AG04449 (cell line): ENCODE measurements at regions not wholly inside any gene's neighbourhood (a gene's known extent, or its start where the extent isn't known, plus 50 kb on each side); places are given as distances from the start of the nearest gene placed in this dataset.
"Not testable (repeated sequence)": the region's sequence is repeated elsewhere in the genome, so short reads cannot be mapped to it uniquely, and the experiment has no call there.

Experiments
- CTCF ChIA-PET: fragments of 350-600 bp; formaldehyde crosslinking; extraction: SDS; loops from one replicate; lab custom pipeline; 2021; ENCODE audit warnings: antibody characterized with exemption; lab: Yijun Ruan, JAX
- POLR2A ChIA-PET: fragments of 400-600, 350-600 bp; formaldehyde crosslinking; extraction: SDS; loops from one replicate; lab custom pipeline; 2020; ENCODE audit warnings: antibody characterized with exemption, inconsistent platforms; lab: Yijun Ruan, JAX
- DNase-seq: peaks from one replicate; pipeline ENCODE4 v3.0.0-alpha.2; 2010; ENCODE audit warnings: low read depth, low spot score
- H3K4me3 ChIP-seq: 2 replicates; pipeline ENCODE4 v1.5.1; 2011; ENCODE audit warnings: low read depth, mild to moderate bottlenecking, control low read depth, low read length
- CTCF ChIP-seq: IDR thresholded peaks from one replicate; pipeline ENCODE4 v1.5.1; 2011; ENCODE audit warnings: mild to moderate bottlenecking, moderate library complexity, low read length, control low read depth, inconsistent platforms; ENCODE audit not compliant: insufficient read depth; ENCODE audit errors: missing control alignments

GRCh38 chr2:47288864-47289263 is 80.2 kb upstream of the EPCAM start:
- DNase-seq: peak; percentile 95
- ChIA-PET POLR2A (no interaction called here), CTCF (interaction anchor here (0.6 to 1.5 kb wide), 3 partner anchors 15 to 45 kb away, joined by 3 to 6 read pairs (median 3); no protein-coding TSS in a partner anchor)
- no peak overlapping the region for H3K4me3 ChIP-seq
- no peak for TF ChIP-seq CTCF

- no peak for DNase-seq
- POLR2A ChIA-PET: no interaction called here
- CTCF ChIA-PET: interaction anchor here (7.3 kb wide), 1 partner anchor 12 kb away, joined by 56 read pairs; no protein-coding TSS in a partner anchor
These were observed 85.5 kb upstream of the EPCAM start for GRCh38 chr2:47283659-47284058.

GRCh38 chr2:47282621-47283272 is 86.4 kb upstream of the EPCAM start:
- CTCF ChIA-PET: interaction anchor here (1.2 to 7.3 kb wide), 2 partner anchors 11 to 41 kb away, joined by 3 to 56 read pairs; no protein-coding TSS in a partner anchor

More at GRCh38 chr2:47283659-47284058, 85.5 kb upstream of the EPCAM start:
- TF ChIP-seq CTCF: no peak
- H3K4me3 ChIP-seq: no peak overlapping the region

GRCh38 chr2:47279525-47279924 is 89.6 kb upstream of the EPCAM start:
- H3K4me3 ChIP-seq, DNase-seq, CTCF ChIA-PET: not testable (repeated sequence)
- POLR2A ChIA-PET: interaction anchor here (0.6 kb wide), 1 partner anchor 264 kb away, joined by 4 read pairs; no protein-coding TSS in a partner anchor

More at GRCh38 chr2:47282621-47283272, 86.4 kb upstream of the EPCAM start:
- POLR2A ChIA-PET: interaction anchor here (1.1 kb wide), 1 partner anchor 84 kb away, joined by 3 read pairs; no protein-coding TSS in a partner anchor
- no peak overlapping the region for H3K4me3 ChIP-seq
- no peak for DNase-seq
- TF ChIP-seq CTCF: no peak

- TF ChIP-seq CTCF: no peak
- CTCF ChIA-PET: interaction anchor here (1.1 to 1.3 kb wide), 2 partner anchors 13 to 113 kb away, joined by 3 read pairs; no protein-coding TSS in a partner anchor
- POLR2A ChIA-PET: no interaction called here
- no peak for DNase-seq
- H3K4me3 ChIP-seq: no peak overlapping the region
These were observed 91.1 kb upstream of the EPCAM start for GRCh38 chr2:47277987-47278386.

- DNase-seq: no peak
- ChIA-PET CTCF (interaction anchor here (1.1 to 1.4 kb wide), 2 partner anchors 8 to 14 kb away, joined by 3 to 5 read pairs; no protein-coding TSS in a partner anchor), POLR2A (no interaction called here)
- H3K4me3 ChIP-seq: no peak overlapping the region
- no peak for TF ChIP-seq CTCF
These were observed 91.9 kb upstream of the EPCAM start for GRCh38 chr2:47277187-47277586.
